ENCODE measurements at regions not wholly inside any gene's neighbourhood (a gene's known extent, or its start where the extent isn't known, plus 50 kb on each side); places are given as distances from the start of the nearest gene placed in this dataset.

- no peak for DNase-seq (ENCODE audit: low read depth, low spot score)
- peaks cover 4% of the 10 kb centered on the region for H3K9me3 ChIP-seq (ENCODE audit: control insufficient read depth, insufficient read depth, low read length)
- no peak overlapping the region for H3K27ac ChIP-seq (ENCODE audit: low read depth, low read length)
- TF ChIP-seq CTCF (IDR thresholded peaks at IDR 0.05; ENCODE audit: low read depth, low read length), result no peak
- POLR2A ChIA-PET, result no interaction called here
- no peak overlapping the region for H3K4me3 ChIP-seq (ENCODE audit: low read depth, low read length)
- CTCF ChIA-PET, result no interaction called here
- no peaks in the 10 kb centered on the region for H3K27me3 ChIP-seq (ENCODE audit: control insufficient read depth, insufficient read depth, low read length)
Measured at GRCh38 chr21:27680181-27680580, 713.3 kb upstream of the ADAMTS5 start.

GRCh38 chr21:27678511-27678910, 711.6 kb upstream of the ADAMTS5 start:
- Histone ChIP-seq H3K4me3 (ENCODE audit: low read depth, low read length) (no peak overlapping the region), H3K9me3 (ENCODE audit: control insufficient read depth, insufficient read depth, low read length) (peaks cover 4% of the 10 kb centered on the region), H3K27ac (ENCODE audit: low read depth, low read length) (no peak overlapping the region), H3K27me3 (ENCODE audit: control insufficient read depth, insufficient read depth, low read length) (no peaks in the 10 kb centered on the region)
- ChIA-PET CTCF (no interaction called here), POLR2A (no interaction called here)
- no peak for TF ChIP-seq CTCF (IDR thresholded peaks at IDR 0.05; ENCODE audit: low read depth, low read length)
- DNase-seq (ENCODE audit: low read depth, low spot score), result no peak

GRCh38 chr21:27677546-27677945, 710.7 kb upstream of the ADAMTS5 start:
- Histone ChIP-seq H3K4me3 (ENCODE audit: low read depth, low read length) (no peak overlapping the region), H3K9me3 (ENCODE audit: control insufficient read depth, insufficient read depth, low read length) (peaks cover 4% of the 10 kb centered on the region), H3K27me3 (ENCODE audit: control insufficient read depth, insufficient read depth, low read length) (no peaks in the 10 kb centered on the region), H3K27ac (ENCODE audit: low read depth, low read length) (no peak overlapping the region)
- DNase-seq (ENCODE audit: low read depth, low spot score), result no peak
- POLR2A ChIA-PET, result no interaction called here
- no peak for TF ChIP-seq CTCF (IDR thresholded peaks at IDR 0.05; ENCODE audit: low read depth, low read length)
- CTCF ChIA-PET, result no interaction called here

DNA sequence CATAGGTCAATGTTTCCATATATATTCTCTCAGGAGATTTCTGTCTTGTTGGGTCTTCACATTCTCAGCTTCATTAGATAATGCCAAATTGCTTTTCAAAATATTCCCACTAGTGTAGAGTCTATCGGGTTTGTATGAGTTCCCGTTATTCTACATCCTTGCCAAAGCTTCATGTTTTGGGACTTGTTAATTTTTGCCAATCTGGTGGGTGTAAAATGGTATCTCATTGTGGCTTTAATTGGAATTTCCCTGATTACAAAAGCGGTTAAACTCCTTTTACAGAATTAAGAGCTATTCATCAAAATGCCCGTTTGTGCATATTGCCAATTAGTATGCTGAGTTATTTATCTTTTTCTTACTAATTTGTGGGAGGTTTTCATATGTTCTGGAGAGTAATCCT, 708.4 kb upstream of the ADAMTS5 start:
- CTCF ChIA-PET, result no interaction called here
- DNase-seq (ENCODE audit: low read depth, low spot score), result no peak
- Histone ChIP-seq H3K27me3 (ENCODE audit: control insufficient read depth, insufficient read depth, low read length) (no peaks in the 10 kb centered on the region), H3K9me3 (ENCODE audit: control insufficient read depth, insufficient read depth, low read length) (peaks cover 4% of the 10 kb centered on the region), H3K27ac (ENCODE audit: low read depth, low read length) (no peak overlapping the region), H3K4me3 (ENCODE audit: low read depth, low read length) (no peak overlapping the region)
- POLR2A ChIA-PET, result no interaction called here
- TF ChIP-seq CTCF (IDR thresholded peaks at IDR 0.05; ENCODE audit: low read depth, low read length), result no peak

DNA sequence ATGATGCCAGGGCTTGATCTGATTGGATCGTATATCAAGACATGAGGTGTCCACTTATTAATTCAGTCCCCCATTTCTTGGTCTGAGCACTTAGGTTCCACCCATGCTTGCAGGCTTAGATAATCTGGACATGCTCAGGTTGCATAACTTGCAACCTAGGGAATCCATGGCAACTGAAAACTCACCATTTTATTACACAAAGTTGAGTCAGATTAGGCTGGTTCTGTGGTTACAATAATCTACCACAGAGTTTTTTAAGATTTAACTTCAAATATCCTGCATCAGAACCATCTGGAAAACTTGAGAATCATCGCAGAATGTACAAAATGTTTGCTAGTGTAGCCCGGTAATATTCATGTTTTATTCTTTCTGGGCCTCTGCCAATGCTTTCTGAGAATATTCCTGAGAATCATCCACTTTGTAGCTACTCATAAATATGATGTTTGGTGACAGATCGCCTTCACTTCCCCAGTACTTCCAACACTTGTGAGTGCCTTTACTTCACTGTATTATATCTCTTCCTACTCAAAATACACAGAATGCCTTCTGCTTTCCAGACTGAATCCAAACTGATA, 707.2 kb upstream of the ADAMTS5 start:
- H3K9me3 ChIP-seq (ENCODE audit: control insufficient read depth, insufficient read depth, low read length), result no peaks in the 10 kb centered on the region; the same call in none of the 2 replicates
- no peak overlapping the region for H3K4me3 ChIP-seq (ENCODE audit: low read depth, low read length)
- peak; percentile 42 for DNase-seq (ENCODE audit: low read depth, low spot score)
- ChIA-PET CTCF (no interaction called here), POLR2A (no interaction called here)
- no peaks in the 10 kb centered on the region for H3K27me3 ChIP-seq (ENCODE audit: control insufficient read depth, insufficient read depth, low read length)
- no peak overlapping the region for H3K27ac ChIP-seq (ENCODE audit: low read depth, low read length)
- no peak for TF ChIP-seq CTCF (IDR thresholded peaks at IDR 0.05; ENCODE audit: low read depth, low read length)
